GM19025 (cell line): ENCODE measurements at regions not wholly inside any gene's neighbourhood (a gene's known extent, or its start where the extent isn't known, plus 50 kb on each side); places are given as distances from the start of the nearest gene placed in this dataset.
"Not testable (repeated sequence)": the region's sequence is repeated elsewhere in the genome, so short reads cannot be mapped to it uniquely, and the experiment has no call there.

ENCODE experiments used
- ATAC-seq: cut with Tn5 transposase; IDR thresholded peaks from one replicate; pipeline ENCODE4 v1.9.1; 2021; ENCODE audit warnings: mild to moderate bottlenecking, low read depth, moderate library complexity; ENCODE audit not compliant: unreplicated experiment

DNA sequence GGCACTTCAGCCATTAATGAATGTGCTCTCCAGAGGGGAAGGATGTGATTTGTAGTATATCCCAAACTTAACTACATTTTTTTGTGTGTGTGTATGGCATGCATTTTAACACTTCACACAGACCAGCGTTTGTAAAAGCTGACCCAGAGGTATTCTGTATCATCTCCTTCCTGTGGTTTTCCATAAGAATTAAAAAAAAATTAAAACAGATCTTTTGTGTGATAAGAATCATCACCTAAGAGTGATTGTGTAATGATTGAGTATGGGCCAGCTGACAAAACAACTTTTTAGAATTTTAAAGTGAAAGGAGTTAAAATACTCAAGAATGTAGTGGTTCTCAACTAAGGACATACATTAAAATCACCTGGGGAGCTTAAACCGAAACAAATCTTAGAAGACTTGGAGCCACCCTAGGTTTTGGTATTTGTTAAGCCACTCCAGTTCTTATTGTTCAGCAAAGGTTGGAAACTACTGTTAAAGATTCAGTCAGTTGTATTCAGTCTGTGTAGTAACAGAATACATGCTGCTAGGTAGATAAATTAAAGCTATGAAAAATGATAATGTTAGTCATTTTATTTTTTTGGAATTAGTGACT, 120.1 kb downstream of the HAUS1 start:
- ATAC-seq: no peak

DNA sequence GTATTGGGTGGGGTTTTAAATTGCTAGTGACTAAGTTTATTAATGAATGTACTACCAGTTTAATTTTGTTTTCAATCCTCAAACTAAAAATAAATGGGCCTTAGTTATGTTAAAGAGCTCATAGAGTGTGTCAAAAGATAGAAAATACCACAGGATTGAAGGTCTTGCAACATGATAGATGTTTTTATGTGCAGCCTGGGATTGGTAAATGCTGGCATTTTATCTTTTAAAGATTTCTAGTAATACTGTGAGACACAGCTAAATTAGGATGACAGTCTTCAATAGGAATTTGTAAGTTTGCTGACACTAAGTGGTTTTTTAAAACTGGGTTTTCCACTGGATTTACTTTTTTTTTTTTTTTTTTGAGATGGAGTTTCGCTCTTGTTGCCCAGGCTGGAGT, 122.3 kb downstream of the HAUS1 start:
- no peak for ATAC-seq

DNA sequence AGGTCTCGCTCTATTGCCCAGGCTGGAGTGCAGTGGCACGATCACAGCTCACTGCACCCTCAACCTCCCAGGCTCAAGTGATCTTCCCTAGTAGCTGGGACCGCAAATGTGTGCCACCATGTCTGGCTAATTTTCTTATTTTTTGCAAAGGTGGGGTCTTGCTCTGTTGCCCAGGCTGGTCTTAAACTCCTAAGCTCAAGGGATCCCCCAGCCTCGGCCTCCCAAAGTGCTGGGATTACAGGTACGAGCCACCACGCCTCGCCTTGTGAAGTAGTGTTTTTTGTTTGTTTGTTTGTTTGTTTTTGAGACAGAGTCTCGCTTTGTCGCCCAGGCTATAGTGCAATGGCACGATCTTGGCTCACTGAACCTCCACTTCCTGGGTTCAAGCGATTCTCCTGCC, 125.5 kb downstream of the HAUS1 start:
- ATAC-seq: not testable (repeated sequence)

DNA sequence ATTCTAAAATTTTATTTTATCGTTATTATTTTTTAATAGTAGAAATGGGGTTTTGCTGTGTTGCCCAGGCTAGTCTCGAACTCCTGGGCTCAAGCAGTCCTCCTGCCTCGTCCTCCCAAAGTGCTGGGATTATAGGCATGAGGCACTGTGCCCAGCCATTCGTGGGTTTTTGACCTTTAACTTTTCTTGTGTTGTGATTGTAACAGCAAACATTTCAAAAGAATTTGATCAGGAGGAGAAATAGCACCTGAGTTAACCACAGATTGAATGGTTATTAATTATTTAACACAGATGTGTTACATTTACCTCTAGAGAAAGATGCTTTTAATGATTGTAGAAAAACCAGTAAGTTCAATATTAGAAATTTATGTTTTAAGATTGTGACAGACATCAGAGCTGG, 132.0 kb downstream of the HAUS1 start:
- ATAC-seq: no peak

- no peak for ATAC-seq
Measured at GRCh38 chr18:46237891-46238290, 133.7 kb downstream of the HAUS1 start.

DNA sequence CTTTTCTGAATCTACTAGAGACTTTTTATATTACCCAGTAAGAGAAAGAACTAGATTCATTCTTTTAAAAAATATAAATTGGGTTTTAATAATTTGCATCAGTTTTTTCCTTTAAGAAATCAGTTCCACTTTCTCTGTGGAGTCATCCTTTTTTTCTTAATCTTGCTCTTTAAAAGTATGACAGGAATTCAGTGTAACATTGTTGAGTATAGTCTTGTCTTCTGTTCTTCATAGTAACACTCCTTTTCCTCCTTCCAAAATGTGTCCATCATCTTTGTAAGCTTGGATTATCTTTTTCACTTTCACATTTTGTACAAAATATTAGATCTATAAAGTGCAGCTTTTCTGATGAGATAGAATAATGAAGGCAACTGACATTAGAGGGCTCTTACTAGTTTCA, 135.4 kb downstream of the HAUS1 start:
- no peak for ATAC-seq

GRCh38 chr18:46239998-46240397, 135.8 kb downstream of the HAUS1 start:
- no peak for ATAC-seq

GRCh38 chr18:46241393-46241792, 137.2 kb downstream of the HAUS1 start:
- ATAC-seq: not testable (repeated sequence)

- no peak for ATAC-seq
Measured at GRCh38 chr18:46242183-46242582, 138.0 kb downstream of the HAUS1 start.

- ATAC-seq: no peak
Measured at GRCh38 chr18:46243095-46243494, 138.9 kb downstream of the HAUS1 start.

DNA sequence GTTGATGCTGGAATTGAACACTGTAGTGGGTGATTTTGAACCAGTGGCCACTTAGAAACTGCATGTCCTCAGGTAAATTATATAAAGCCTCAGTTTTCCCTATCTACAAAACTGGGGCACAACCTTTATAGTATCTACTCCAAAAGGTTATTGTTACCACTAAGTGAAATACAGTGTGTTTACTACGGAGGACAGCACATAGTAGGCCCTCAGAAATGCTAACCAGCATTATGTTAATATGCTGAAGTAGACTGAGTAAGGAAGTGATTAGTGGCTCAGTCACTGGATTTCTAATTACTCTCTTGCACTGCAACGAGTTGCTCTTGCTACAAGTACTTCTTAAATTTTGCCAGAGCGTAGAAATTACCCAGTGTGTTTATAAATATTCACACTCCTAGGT, 139.5 kb downstream of the HAUS1 start:
- no peak for ATAC-seq

GRCh38 chr18:46246101-46246500, 141.9 kb downstream of the HAUS1 start:
- no peak for ATAC-seq

GRCh38 chr18:46247942-46248341, 143.8 kb downstream of the HAUS1 start:
- no peak for ATAC-seq

GRCh38 chr18:46250084-46250811, 146.1 kb downstream of the HAUS1 start:
- peak; percentile 97 for ATAC-seq

- no peak for ATAC-seq
Measured at GRCh38 chr18:46250812-46251173, 146.6 kb downstream of the HAUS1 start.

DNA sequence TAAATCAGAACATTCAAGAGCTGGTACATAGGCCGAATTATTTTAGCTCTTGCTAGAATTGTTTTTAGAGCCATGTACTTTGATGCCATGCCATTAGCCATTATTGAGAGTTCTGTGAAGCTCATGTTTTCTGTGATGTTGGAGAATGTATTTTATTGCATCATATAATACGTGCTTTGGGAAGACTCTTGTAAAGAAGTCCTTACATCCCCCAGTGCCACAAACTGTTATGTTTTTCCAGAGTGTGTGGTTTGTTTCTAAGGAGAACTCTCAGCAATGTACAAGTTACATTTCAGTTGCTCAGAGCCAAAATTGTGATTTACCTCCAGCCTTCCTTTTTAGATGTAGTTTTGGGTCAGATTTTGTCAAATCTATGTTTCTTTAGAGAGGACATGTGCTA, 148.6 kb downstream of the HAUS1 start:
- no peak for ATAC-seq

GRCh38 chr18:46253498-46253897, 149.3 kb downstream of the HAUS1 start:
- no peak for ATAC-seq

- no peak for ATAC-seq
Measured at GRCh38 chr18:46256078-46256477, 151.9 kb downstream of the HAUS1 start.

- ATAC-seq: no peak
Measured at GRCh38 chr18:46257366-46257765, 153.2 kb downstream of the HAUS1 start.

- ATAC-seq: no peak
Measured at GRCh38 chr18:46260016-46260878, 156.1 kb downstream of the HAUS1 start.

GRCh38 chr18:46260879-46261143, 156.6 kb downstream of the HAUS1 start:
- no peak for ATAC-seq

GRCh38 chr18:46261799-46262198, 157.6 kb downstream of the HAUS1 start:
- no peak for ATAC-seq
